ENCODE measurements at regions not wholly inside any gene's neighbourhood (a gene's known extent, or its start where the extent isn't known, plus 50 kb on each side); places are given as distances from the start of the nearest gene placed in this dataset.

DNA sequence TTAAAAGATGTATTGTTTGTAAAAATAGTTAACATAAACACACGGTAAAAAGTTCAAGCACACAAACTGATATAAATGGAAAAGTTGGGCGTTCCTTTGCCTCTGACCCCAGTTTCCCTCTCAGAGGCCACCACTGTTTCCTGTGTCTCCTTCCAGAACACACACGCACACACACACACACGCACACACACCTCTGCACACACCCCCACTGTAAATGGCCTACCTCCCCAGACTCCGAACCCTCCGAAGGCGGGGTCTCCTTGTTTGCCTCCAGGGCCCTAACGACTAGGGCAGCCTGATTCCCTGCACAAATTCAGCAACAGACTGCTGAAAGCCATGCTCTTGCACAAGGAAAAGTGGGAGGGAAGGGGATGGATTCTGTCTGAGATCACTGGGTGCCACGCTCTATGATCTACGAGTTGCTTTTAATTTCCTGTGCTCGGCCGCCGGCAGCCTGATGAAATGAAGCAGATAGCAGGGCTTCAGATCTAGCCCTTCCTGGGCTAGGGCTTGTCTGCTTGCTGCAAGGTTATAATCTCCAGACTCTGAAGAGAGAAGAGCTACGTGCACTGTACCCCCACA, 184.0 kb upstream of the IL12B start:
- Histone ChIP-seq H3K27me3 (ENCODE audit: insufficient read depth, low read depth) (no peaks in the 10 kb centered on the region), H3K4me3 (IDR thresholded peaks at IDR 0.05; ENCODE audit: insufficient read depth, low read depth, low read length) (no peak overlapping the region), H3K79me2 (ENCODE audit: insufficient read depth, low read depth) (no peaks in the 10 kb centered on the region), H2AFZ (ENCODE audit: low read depth) (no peak overlapping the region), H4K20me1 (ENCODE audit: insufficient read depth) (no peaks in the 10 kb centered on the region), H3K4me1 (ENCODE audit: low read depth, poor library complexity, severe bottlenecking) (no peaks in the 10 kb centered on the region), H3K4me2 (no peak overlapping the region), H3K27ac (no peak overlapping the region), H3K9ac (no peak overlapping the region), H3K36me3 (ENCODE audit: insufficient read depth) (no peaks in the 10 kb centered on the region)
- TF ChIP-seq CTCF (conservative IDR thresholded peaks at IDR 0.05; ENCODE audit: low read depth, low read length) = no peak

- H3K4me3 ChIP-seq (IDR thresholded peaks at IDR 0.05; ENCODE audit: insufficient read depth, low read depth, low read length) = no peak overlapping the region
- no peaks in the 10 kb centered on the region for H4K20me1 ChIP-seq (ENCODE audit: insufficient read depth)
- H2AFZ ChIP-seq (ENCODE audit: low read depth) = no peak overlapping the region
- H3K27me3 ChIP-seq (ENCODE audit: insufficient read depth, low read depth) = no peaks in the 10 kb centered on the region
- H3K4me2 ChIP-seq = no peak overlapping the region
- no peak for TF ChIP-seq CTCF (conservative IDR thresholded peaks at IDR 0.05; ENCODE audit: low read depth, low read length)
- H3K4me1 ChIP-seq (ENCODE audit: low read depth, poor library complexity, severe bottlenecking) = no peaks in the 10 kb centered on the region
- H3K79me2 ChIP-seq (ENCODE audit: insufficient read depth, low read depth) = no peaks in the 10 kb centered on the region
- H3K27ac ChIP-seq = no peak overlapping the region
- H3K36me3 ChIP-seq (ENCODE audit: insufficient read depth) = no peaks in the 10 kb centered on the region
- H3K9ac ChIP-seq = no peak overlapping the region
Measured at GRCh38 chr5:159515197-159515596, 184.9 kb upstream of the IL12B start.

- TF ChIP-seq CTCF (conservative IDR thresholded peaks at IDR 0.05; ENCODE audit: low read depth, low read length) = no peak
- Histone ChIP-seq H3K27ac (no peak overlapping the region), H3K36me3 (ENCODE audit: insufficient read depth) (no peaks in the 10 kb centered on the region), H3K79me2 (ENCODE audit: insufficient read depth, low read depth) (no peaks in the 10 kb centered on the region), H4K20me1 (ENCODE audit: insufficient read depth) (no peaks in the 10 kb centered on the region), H3K4me2 (no peak overlapping the region), H2AFZ (ENCODE audit: low read depth) (no peak overlapping the region), H3K4me3 (IDR thresholded peaks at IDR 0.05; ENCODE audit: insufficient read depth, low read depth, low read length) (no peak overlapping the region), H3K9ac (no peak overlapping the region), H3K27me3 (ENCODE audit: insufficient read depth, low read depth) (no peaks in the 10 kb centered on the region), H3K4me1 (ENCODE audit: low read depth, poor library complexity, severe bottlenecking) (no peaks in the 10 kb centered on the region)
Measured at GRCh38 chr5:159515909-159516415, 185.7 kb upstream of the IL12B start.

- H3K4me2 ChIP-seq = no peak overlapping the region
- no peaks in the 10 kb centered on the region for H3K4me1 ChIP-seq (ENCODE audit: low read depth, poor library complexity, severe bottlenecking)
- H3K4me3 ChIP-seq (IDR thresholded peaks at IDR 0.05; ENCODE audit: insufficient read depth, low read depth, low read length) = no peak overlapping the region
Measured at GRCh38 chr5:159518371-159518770, 188.1 kb upstream of the IL12B start.

More at GRCh38 chr5:159518371-159518770, 188.1 kb upstream of the IL12B start:
- no peak overlapping the region for H3K27ac ChIP-seq
- no peaks in the 10 kb centered on the region for H4K20me1 ChIP-seq (ENCODE audit: insufficient read depth)
- TF ChIP-seq CTCF (conservative IDR thresholded peaks at IDR 0.05; ENCODE audit: low read depth, low read length) = no peak
- H3K79me2 ChIP-seq (ENCODE audit: insufficient read depth, low read depth) = no peaks in the 10 kb centered on the region
- H2AFZ ChIP-seq (ENCODE audit: low read depth) = no peak overlapping the region
- H3K36me3 ChIP-seq (ENCODE audit: insufficient read depth) = no peaks in the 10 kb centered on the region
- no peaks in the 10 kb centered on the region for H3K27me3 ChIP-seq (ENCODE audit: insufficient read depth, low read depth)
- no peak overlapping the region for H3K9ac ChIP-seq

Measured in KMS-11 (cell line).